WTC11 (cell line): ENCODE measurements at regions not wholly inside any gene's neighbourhood (a gene's known extent, or its start where the extent isn't known, plus 50 kb on each side); places are given as distances from the start of the nearest gene placed in this dataset.

Experiments used
- ATAC-seq: fragments of 200-7000 bp; cut with Tn5 transposase; 2 replicates; pipeline ENCODE4 v1.10.0; 2021; ENCODE audit warnings: mild to moderate bottlenecking, moderate library complexity
- CTCF ChIA-PET: fragments of 300-600 bp; sonication (Branson Sonifier 250); formaldehyde crosslinking; loops from one replicate; lab custom pipeline; 2021; ENCODE audit warnings: antibody characterized with exemption; lab: Charles Lee
- POLR2A ChIA-PET: fragments of 350-600 bp; sonication (Branson Sonifier 250); formaldehyde crosslinking; loops from one replicate; lab custom pipeline; 2021; ENCODE audit warnings: antibody characterized with exemption; lab: Charles Lee
- DNase-seq: peaks from one replicate; pipeline ENCODE4 v3.0.0; 2021; ENCODE audit warnings: low spot score
- H3K27ac Mint-ChIP-seq: 2 replicates; pipeline ENCODE4 v1.8.0; 2021; ENCODE audit warnings: mixed read lengths
- H3K27me3 Mint-ChIP-seq: 2 replicates; pipeline ENCODE4 v1.8.0; 2021; ENCODE audit warnings: low read depth, mild to moderate bottlenecking, moderate library complexity, mixed read lengths
- H3K36me3 Mint-ChIP-seq: 2 replicates; pipeline ENCODE4 v1.8.0; 2021; ENCODE audit warnings: mixed read lengths
- H3K4me1 Mint-ChIP-seq: 2 replicates; pipeline ENCODE4 v1.8.0; 2022; ENCODE audit warnings: mixed read lengths
- H3K4me3 Mint-ChIP-seq: 2 replicates; pipeline ENCODE4 v1.8.0; 2021; ENCODE audit warnings: mild to moderate bottlenecking, moderate library complexity, mixed read lengths
- H3K9me3 Mint-ChIP-seq: 2 replicates; pipeline ENCODE4 v1.8.0; 2021; ENCODE audit warnings: mixed read lengths
- E2F1 ChIP-seq: sonication (generic); formaldehyde crosslinking; IDR thresholded peaks from 2 replicates; pipeline ENCODE4 v1.8.0; 2022; ENCODE audit warnings: mild to moderate bottlenecking, missing genetic modification reagents
- ESRRA ChIP-seq: sonication (generic); formaldehyde crosslinking; IDR thresholded peaks from 2 replicates; pipeline ENCODE4 v1.8.1; 2022; ENCODE audit warnings: mild to moderate bottlenecking, missing genetic modification reagents, borderline replicate concordance
- FOXJ3 ChIP-seq: sonication (generic); formaldehyde crosslinking; IDR thresholded peaks from 2 replicates; pipeline ENCODE4 v1.9.0; 2021; ENCODE audit warnings: missing genetic modification reagents, mild to moderate bottlenecking, borderline replicate concordance
- GTF2I ChIP-seq: fragments of 250-450 bp; sonication (Bioruptor Pico); conservative IDR thresholded peaks from 2 replicates; pipeline ENCODE4 v1.4.0; 2021; ENCODE audit warnings: mild to moderate bottlenecking
- HMGA2 ChIP-seq: fragments of 250-450 bp; sonication (Bioruptor Pico); IDR thresholded peaks from 2 replicates; pipeline ENCODE4 v1.4.0; 2021; ENCODE audit warnings: mild to moderate bottlenecking, moderate library complexity
- IRF1 ChIP-seq: sonication (generic); formaldehyde crosslinking; IDR thresholded peaks from 2 replicates; pipeline ENCODE4 v1.8.0; 2023; ENCODE audit warnings: missing genetic modification reagents
- JUN ChIP-seq: sonication (generic); formaldehyde crosslinking; IDR thresholded peaks from 2 replicates; pipeline ENCODE4 v1.8.0; 2023; ENCODE audit warnings: mild to moderate bottlenecking, missing genetic modification reagents
- NFATC4 ChIP-seq: fragments of 250-450 bp; sonication (Bioruptor Pico); IDR thresholded peaks from 2 replicates; pipeline ENCODE4 v1.9.0; 2021; ENCODE audit warnings: mild to moderate bottlenecking
- OVOL2 ChIP-seq: fragments of 250-450 bp; sonication (Bioruptor Pico); IDR thresholded peaks from 2 replicates; pipeline ENCODE4 v1.9.0; 2021; ENCODE audit warnings: mild to moderate bottlenecking, borderline replicate concordance
- STAT6 ChIP-seq: sonication (generic); formaldehyde crosslinking; conservative IDR thresholded peaks from 2 replicates; pipeline ENCODE4 v1.8.1; 2023; ENCODE audit warnings: mild to moderate bottlenecking, low read depth, missing genetic modification reagents, moderate library complexity
- TCF7 ChIP-seq: sonication (generic); formaldehyde crosslinking; IDR thresholded peaks from 2 replicates; pipeline ENCODE4 v1.8.0; 2022; ENCODE audit warnings: mild to moderate bottlenecking, low read depth, missing genetic modification reagents, moderate library complexity
- TF ChIP-seq, protein P1 (sequence below): sonication (generic); formaldehyde crosslinking; conservative IDR thresholded peaks from 2 replicates; pipeline ENCODE4 v1.8.1; 2022; ENCODE audit warnings: mild to moderate bottlenecking, missing genetic modification reagents
- TF ChIP-seq, protein P2 (sequence below): sonication (generic); formaldehyde crosslinking; IDR thresholded peaks from 2 replicates; pipeline ENCODE4 v1.8.1; 2023; ENCODE audit warnings: mild to moderate bottlenecking, missing genetic modification reagents
- TF ChIP-seq, protein P3 (sequence below): fragments of 250-450 bp; sonication (Bioruptor Pico); IDR thresholded peaks from 2 replicates; pipeline ENCODE4 v1.8.0; 2021; ENCODE audit warnings: mild to moderate bottlenecking
- TF ChIP-seq, protein P4 (sequence below): fragments of 250-450 bp; sonication (Bioruptor Pico); IDR thresholded peaks from 2 replicates; pipeline ENCODE4 v1.9.0; 2021; ENCODE audit warnings: mild to moderate bottlenecking
- TF ChIP-seq, protein P5 (sequence below): sonication (generic); formaldehyde crosslinking; IDR thresholded peaks from 2 replicates; pipeline ENCODE4 v1.8.1; 2023; ENCODE audit warnings: mild to moderate bottlenecking, moderate library complexity, missing genetic modification reagents

DNA sequence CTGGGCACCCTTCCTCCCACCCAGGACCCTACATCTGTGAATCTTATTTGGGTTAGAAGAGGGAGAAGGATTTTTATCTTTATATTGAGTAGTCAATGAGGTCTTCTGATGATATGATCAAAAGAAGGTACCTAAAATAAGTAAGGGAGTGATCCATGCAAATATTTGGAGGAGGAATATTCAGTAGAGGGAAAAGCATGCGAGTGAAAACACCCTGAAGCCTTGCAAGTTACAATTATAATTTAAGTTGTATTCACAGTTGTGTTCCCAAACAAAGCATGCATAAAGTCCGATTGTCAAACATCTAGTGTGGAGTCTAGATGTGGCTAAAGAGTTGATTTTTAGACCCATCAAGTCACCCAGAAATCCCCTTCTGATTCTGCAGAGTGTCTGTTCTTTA is 530.2 kb upstream of the ZEB2 start:
- TF ChIP-seq TCF7 (CRISPR knock-in tag) (no peak), STAT6 (no peak), FOXJ3 (CRISPR knock-in tag) (no peak), GTF2I (CRISPR knock-in tag) (no peak), JUN (CRISPR knock-in tag) (no peak), HMGA2 (CRISPR knock-in tag) (no peak)
- TF ChIP-seq, protein P1, sequence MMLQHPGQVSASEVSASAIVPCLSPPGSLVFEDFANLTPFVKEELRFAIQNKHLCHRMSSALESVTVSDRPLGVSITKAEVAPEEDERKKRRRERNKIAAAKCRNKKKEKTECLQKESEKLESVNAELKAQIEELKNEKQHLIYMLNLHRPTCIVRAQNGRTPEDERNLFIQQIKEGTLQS (CRISPR knock-in tag), result no peak
- TF ChIP-seq, protein P2, sequence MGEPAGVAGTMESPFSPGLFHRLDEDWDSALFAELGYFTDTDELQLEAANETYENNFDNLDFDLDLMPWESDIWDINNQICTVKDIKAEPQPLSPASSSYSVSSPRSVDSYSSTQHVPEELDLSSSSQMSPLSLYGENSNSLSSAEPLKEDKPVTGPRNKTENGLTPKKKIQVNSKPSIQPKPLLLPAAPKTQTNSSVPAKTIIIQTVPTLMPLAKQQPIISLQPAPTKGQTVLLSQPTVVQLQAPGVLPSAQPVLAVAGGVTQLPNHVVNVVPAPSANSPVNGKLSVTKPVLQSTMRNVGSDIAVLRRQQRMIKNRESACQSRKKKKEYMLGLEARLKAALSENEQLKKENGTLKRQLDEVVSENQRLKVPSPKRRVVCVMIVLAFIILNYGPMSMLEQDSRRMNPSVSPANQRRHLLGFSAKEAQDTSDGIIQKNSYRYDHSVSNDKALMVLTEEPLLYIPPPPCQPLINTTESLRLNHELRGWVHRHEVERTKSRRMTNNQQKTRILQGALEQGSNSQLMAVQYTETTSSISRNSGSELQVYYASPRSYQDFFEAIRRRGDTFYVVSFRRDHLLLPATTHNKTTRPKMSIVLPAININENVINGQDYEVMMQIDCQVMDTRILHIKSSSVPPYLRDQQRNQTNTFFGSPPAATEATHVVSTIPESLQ (CRISPR knock-in tag), result no peak
- ATAC-seq, result no peak
- Mint-ChIP-seq H3K27ac (no peak overlapping the region), H3K4me1 (peaks cover 5% of the 10 kb centered on the region; the same call in 1 of the 2 replicates), H3K27me3 (no peaks in the 10 kb centered on the region), H3K9me3 (no peaks in the 10 kb centered on the region), H3K36me3 (no peaks in the 10 kb centered on the region), H3K4me3 (no peak overlapping the region)
- ChIA-PET POLR2A (no interaction called here), CTCF (no interaction called here)
- no peak for DNase-seq

DNA sequence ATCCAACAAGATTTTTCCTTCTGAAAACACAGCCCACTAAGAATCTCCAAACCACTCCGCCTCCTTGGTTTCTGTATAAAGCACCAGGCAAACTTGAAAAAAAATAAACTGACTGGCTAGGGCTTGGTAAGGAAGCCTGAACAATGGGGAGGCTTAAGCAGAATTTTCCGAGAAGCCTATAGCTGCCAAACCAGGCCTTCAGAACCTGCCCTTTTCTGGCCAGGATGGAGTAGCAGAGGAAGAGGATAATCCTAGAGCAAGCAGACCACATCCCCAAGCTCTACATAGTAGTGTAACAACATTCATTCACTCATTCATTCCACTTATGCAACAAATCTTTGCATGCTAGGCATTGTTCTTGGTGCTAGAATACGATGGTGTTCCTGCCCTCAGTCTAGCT is 529.6 kb upstream of the ZEB2 start:
- Mint-ChIP-seq H3K4me1 (peaks cover 5% of the 10 kb centered on the region; the same call in 1 of the 2 replicates), H3K27me3 (no peaks in the 10 kb centered on the region), H3K4me3 (no peak overlapping the region)
- POLR2A ChIA-PET, result no interaction called here
- TF ChIP-seq HMGA2 (CRISPR knock-in tag), result no peak
- TF ChIP-seq E2F1 (CRISPR knock-in tag), result no peak
- no peak for TF ChIP-seq NFATC4 (CRISPR knock-in tag)
- TF ChIP-seq, protein P1 (CRISPR knock-in tag), result no peak
- TF ChIP-seq, protein P3, sequence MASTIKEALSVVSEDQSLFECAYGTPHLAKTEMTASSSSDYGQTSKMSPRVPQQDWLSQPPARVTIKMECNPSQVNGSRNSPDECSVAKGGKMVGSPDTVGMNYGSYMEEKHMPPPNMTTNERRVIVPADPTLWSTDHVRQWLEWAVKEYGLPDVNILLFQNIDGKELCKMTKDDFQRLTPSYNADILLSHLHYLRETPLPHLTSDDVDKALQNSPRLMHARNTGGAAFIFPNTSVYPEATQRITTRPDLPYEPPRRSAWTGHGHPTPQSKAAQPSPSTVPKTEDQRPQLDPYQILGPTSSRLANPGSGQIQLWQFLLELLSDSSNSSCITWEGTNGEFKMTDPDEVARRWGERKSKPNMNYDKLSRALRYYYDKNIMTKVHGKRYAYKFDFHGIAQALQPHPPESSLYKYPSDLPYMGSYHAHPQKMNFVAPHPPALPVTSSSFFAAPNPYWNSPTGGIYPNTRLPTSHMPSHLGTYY (CRISPR knock-in tag), result no peak
- TF ChIP-seq ESRRA (CRISPR knock-in tag), result no peak
- no peak for TF ChIP-seq OVOL2
- TF ChIP-seq, protein P4, sequence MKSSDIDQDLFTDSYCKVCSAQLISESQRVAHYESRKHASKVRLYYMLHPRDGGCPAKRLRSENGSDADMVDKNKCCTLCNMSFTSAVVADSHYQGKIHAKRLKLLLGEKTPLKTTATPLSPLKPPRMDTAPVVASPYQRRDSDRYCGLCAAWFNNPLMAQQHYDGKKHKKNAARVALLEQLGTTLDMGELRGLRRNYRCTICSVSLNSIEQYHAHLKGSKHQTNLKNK (CRISPR knock-in tag), result no peak
- TF ChIP-seq, protein P5, sequence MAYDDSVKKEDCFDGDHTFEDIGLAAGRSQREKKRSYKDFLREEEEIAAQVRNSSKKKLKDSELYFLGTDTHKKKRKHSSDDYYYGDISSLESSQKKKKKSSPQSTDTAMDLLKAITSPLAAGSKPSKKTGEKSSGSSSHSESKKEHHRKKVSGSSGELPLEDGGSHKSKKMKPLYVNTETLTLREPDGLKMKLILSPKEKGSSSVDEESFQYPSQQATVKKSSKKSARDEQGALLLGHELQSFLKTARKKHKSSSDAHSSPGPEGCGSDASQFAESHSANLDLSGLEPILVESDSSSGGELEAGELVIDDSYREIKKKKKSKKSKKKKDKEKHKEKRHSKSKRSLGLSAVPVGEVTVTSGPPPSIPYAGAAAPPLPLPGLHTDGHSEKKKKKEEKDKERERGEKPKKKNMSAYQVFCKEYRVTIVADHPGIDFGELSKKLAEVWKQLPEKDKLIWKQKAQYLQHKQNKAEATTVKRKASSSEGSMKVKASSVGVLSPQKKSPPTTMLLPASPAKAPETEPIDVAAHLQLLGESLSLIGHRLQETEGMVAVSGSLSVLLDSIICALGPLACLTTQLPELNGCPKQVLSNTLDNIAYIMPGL, result no peak
- TF ChIP-seq IRF1 (CRISPR knock-in tag), result no peak
- TF ChIP-seq, all 79 proteins: peak for 0
- Mint-ChIP-seq H3K27ac (no peak overlapping the region), H3K36me3 (no peaks in the 10 kb centered on the region), H3K9me3 (no peaks in the 10 kb centered on the region)
- CTCF ChIA-PET, result no interaction called here
- no peak for ATAC-seq
- no peak for DNase-seq
